GM21381 (cell line): ENCODE measurements at regions not wholly inside any gene's neighbourhood (a gene's known extent, or its start where the extent isn't known, plus 50 kb on each side); places are given as distances from the start of the nearest gene placed in this dataset.

Source experiments
- ATAC-seq: cut with Tn5 transposase; IDR thresholded peaks from one replicate; pipeline ENCODE4 v1.9.1; 2021; ENCODE audit warnings: mild to moderate bottlenecking, moderate library complexity; ENCODE audit not compliant: unreplicated experiment

DNA sequence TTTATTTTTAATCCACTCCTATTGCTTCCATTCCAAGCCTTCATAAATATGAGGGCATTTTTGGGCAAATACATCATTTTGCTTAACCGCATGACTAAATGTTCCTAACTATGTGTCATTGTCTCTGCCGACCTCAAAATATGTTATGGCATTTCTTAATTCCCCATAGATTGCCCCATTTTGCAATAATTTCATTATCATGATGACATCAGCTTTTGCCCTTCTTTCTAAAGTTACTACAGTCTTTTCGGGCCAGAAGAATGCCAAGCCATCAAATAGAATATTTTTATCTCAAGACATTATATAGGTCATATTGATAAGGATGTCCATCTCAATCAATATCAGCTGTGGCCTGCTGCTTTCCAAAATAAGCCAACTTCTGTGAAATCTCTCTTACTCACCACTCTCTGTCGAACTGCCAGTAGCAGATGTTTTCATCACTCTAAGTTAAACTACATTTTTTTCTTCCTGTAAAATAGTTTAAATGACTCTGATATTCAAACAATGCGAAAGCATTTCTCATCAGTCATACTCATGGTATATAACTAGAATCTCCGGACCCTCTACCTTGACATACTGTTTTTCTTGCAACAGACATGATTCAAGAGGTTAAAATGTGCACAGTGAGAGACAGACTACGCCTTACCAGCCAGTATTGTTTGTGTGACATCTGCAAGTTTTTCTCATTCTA is 1254.6 kb upstream of the CELF2 start:
- ATAC-seq: no peak

DNA sequence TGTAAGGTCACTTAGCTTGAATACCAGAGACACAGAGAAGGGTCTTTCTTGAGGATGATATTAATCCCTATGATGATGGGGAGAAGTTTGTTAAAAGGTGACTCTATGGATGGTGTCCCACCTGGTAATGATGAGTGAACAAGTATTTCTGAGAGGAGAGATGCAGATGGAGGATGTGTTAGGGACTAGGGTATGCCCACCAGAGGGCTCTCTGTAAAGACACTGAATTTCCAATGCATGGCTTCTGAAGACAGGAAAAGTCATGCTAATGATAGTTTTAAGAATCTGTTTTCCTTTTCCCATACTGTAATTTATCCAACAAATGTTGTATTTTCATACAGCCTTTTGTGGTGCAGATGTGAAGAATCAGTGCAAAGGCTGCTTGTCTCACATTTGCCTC is 1250.9 kb upstream of the CELF2 start:
- ATAC-seq: no peak

DNA sequence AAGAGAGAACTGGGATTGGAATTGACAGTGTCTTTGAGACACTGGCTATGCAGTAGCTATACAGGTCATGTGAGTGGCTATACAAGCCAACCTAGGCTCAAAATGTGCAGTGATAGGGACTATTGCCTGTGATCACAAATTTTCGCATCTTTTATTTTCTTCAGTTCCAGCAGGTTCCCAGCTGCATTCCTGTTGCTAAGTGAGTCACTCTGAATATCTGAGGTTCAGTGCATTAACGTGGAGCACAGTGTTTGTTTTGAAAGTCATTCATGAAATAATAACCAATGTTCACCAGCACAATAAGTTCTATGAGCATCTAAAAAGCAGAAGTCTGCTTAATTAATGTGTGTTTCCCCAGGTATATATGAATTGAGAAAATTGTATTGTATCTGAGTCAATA is 1236.0 kb upstream of the CELF2 start:
- no peak for ATAC-seq

DNA sequence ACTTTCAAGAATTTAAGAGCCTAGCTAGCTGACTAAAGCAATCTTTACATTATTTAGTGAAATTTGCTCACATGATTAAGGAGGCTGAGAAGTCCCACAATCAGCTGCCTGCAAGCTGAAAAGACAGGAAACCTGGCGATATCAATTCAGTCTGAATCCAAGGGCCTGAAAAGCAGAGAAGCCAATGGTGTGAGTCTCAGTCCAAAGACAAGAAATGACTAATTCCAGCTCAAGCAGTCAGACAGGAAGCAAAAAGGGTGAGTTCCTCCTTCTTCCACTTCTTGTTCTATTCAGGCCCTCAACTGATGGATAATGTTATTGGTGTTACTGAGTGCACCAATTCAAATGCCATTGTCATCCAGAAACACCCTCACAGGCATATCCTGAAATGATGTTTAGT is 1231.6 kb upstream of the CELF2 start:
- ATAC-seq: no peak

DNA sequence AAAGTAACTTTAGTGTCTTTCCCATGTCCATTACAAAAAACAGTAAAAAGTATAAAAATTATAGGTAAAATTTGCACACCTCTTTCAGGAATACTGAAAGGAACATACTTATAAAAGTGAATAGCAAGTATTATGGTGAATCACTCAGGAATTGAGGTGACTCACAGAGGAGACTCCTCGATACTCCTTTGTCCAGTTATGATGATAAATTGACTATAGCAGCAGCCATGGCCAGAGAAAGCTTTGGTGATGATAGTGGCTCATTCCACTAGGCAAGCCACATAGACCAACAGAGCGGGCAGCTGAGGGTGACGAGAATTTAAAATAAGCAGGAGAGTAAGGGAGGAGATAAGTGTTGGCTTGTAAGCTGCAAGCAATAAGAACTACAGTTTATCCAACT is 1231.1 kb upstream of the CELF2 start:
- no peak for ATAC-seq

DNA sequence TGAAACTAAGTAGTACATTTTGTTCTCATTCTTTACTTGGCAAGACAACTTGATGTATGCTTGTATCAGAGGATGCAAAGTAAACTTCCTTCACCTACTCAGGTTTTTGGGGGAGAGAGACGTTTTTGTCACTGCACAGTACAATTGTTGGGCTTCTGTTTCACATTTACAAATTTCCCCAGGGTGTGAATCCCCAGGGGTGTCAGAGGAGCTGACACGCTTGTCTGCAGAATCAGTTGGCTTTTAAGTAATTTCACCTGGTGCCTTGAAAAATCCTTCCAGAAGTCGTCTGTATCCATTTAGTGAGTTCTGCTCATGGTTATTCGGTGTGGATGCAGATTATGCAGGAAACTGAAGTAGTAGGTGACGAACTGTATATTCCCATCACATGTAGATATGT is 1227.7 kb upstream of the CELF2 start:
- ATAC-seq: no peak

DNA sequence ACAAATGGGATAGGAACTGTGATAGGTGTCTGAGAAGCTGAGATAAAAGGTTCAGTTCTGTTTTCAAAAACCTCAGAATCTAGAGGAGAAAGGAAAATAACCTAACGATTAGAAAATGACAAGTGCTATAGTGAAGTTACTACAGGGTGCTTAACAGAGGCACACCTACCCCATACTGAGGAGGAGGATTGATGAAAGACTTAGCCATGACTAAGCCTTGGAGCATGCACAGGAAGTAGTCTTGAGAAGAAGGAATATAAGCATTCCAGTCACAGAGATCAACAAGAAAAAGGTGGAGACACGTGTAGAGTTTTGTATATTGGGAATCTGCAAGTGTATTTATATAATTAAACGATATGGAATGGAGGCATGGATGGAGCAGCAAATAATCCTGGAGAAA is 1225.5 kb upstream of the CELF2 start:
- ATAC-seq: no peak

DNA sequence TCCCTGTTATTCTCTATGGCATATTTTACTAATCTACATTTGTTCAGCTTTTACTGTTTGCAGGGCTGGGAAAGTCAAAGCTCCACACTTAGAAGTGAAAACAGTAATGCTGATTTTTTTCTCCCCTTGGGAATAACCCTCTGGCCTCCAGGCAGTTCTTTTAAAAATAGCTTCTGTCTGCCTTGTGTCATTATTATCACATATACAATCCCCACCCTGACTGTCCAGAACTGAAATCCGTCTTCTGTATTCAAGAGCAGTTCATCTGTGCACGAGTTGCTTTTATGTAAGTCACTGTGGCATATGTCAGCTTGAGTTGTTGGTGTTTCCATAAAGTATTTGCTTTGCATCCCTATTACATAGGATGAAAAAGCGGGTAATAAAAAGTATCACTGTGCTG is 1221.1 kb upstream of the CELF2 start:
- ATAC-seq: no peak

DNA sequence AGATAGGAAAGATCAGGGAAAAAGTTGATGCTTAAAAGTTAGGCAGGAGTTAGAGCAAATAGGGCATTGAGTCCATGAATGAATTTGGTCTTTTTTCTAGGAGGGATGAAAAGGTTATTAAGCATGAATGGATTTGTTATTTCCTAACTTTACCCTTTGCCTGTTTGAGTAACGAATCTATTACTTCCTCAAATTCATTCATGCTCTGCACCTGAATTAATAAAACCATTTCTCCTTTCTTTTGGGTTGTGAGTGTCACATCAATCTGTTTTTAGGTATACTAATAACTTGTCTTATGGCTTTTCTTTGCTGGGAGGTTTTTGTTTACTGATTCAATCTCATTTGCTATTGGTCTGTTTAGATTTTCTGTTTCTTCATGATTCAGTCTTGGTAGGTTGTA is 1217.7 kb upstream of the CELF2 start:
- no peak for ATAC-seq

DNA sequence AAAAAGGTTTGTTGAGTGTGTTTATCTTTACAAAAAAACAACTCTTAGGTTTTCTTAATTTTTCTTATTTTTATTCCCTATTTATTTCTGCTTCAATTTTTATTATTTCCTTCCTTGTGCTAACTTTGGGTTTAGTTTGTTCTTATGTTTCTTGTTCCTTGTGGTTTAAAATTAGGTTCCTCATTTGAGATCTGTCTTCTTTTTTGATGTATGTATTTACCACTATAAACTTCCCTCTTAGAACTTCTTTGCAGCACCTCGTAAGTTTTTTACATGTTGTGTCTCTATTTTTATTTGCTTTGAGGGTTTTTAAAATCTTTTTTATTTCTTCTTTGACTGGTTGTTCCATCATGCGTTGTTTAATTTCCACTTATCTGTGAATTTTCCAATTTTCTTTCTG is 1217.1 kb upstream of the CELF2 start:
- ATAC-seq: no peak

DNA sequence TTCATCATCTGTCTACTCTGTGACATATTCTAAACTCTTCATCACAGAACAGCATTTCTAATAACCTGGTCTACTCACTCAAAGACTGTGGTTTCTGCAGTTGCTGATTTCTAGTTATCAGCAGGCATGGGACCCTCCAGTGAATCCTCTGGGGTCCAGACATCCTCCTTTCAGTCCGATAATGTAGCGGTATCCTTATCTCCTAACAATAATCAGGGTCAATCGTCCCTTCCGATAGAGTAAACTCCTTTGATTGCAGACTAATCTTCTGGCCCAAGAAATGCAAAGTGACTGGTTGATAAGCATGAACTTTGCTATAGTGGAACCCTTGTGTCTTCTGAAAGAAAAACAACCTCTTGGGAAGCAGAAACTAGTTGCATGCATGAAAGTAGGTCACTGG is 1209.8 kb upstream of the CELF2 start:
- no peak for ATAC-seq

DNA sequence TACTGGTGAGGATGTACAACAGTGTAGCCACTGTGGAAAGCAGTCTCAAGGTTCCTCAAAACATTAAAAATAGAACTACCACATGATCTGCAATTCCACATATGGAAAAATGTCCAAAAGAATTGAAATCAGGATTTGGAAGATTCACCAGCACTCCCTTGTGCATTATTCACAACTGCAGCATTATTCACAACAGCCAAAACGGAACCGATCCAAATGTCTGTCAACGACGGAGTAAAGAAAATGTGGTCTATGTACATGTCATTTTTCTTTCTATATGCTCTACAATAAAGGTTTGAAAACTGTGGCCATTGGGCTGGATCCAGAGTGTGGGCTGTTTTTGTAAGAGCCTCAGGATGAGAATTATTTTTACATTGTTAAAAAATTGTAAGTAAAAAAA is 1206.1 kb upstream of the CELF2 start:
- no peak for ATAC-seq

DNA sequence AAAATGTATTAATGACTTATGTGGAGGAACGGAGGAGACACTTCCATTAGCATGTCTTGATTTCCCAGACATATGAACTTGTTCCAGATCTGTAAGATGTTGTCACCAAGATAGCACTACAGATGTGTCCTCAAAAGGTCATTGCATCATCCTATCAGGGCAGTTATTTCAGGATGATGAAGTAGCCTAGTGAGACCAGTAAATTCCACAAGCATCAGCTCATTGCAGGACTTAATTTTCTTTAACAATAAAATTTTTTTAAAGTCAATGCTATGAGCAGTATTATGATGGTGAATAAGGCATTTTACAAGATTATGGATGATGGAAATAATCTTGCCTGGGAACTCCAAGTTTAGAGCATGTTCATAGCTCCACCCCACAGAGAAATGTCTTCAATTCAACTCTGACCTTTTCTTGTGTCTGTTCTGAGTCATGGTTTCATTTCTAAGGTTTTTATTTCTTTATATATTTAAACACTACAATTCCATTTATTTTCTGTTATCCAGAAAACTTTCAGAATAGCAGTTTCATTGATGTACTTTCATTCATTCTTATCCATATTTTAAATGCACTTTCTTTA is 1203.3 kb upstream of the CELF2 start:
- ATAC-seq: no peak

DNA sequence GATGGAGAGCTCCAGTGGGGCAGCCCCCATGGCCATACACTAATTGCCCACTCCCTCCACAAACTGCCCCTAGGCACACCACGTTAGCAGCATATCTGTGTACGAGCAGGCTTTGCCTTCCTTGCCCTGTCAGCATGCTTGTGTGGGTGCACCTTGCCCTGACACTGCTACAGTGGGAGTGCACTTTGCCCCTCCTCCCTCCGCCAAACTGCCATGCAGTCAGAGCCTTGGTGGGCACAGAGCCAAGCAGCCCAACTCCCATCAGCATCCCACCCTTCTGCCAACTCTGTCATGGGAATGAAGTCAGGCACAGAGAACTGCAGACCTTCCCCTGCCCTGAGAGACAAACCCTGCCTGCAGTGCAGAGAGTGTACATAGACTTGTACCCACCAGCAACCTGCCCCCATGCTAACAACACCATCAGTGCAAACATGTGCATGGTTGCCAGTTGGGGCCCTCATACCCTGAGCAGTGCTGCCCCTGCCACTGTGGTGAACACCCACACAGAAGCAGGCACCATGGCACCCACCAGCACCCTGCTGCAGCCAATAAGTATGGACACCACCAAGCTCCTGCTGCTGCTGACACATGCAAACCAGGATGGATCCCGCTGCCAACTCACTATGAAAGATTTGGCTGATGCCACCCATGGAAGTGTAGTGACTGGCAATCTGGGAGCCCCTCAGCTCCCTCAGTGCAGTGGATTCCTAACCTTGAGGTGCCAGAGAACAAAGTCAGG is 1197.7 kb upstream of the CELF2 start:
- no peak for ATAC-seq

DNA sequence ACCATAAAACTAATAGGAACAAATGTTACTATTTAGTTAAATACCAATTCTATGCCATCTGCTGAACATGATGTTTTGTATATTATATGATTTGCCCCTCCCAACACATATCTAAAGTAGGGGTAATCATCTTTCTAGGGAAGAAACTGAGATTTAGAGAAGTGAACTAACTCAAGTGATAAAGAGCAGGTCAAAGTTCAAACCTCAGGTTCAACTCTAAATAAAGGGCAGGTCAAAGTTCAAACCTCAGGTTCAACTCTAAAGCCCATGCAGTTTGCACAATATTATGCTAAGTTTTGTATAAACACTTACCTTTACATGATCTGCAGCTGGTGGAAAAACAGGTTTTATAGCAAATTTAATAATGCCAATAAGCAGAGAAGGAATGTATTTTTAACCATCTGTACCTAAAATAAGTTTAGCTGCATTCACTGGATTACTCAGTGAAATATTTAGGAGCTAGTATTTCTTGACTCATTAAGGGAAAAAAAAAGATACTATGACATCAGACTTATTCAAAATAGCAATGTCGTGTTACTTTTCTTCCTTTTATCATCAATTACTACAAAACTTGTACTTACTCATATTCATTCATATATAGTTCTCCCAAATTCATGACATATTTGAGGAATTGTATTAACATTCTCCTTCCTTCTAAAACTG is 1194.3 kb upstream of the CELF2 start:
- no peak for ATAC-seq

DNA sequence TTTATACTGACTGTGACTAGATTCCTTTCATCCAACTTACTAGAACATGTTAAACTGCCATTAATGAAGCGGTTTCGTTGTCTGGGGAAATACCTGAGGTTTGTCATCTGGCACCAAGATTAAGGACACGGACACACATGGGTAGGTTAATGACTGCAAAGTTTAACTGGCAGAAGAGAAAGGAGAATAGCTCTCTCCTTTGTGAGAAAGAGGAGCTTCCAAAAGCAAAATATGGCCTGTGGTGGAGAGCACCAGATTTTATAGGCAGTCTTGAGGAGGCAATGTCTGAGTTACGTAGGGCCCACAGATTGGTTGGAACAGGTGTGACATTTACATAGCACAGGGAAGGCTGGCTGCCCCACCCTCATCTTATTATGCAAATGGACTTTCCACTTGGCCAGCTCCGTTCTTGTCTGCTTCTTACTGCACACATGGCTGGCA is 1193.0 kb upstream of the CELF2 start:
- ATAC-seq: no peak

DNA sequence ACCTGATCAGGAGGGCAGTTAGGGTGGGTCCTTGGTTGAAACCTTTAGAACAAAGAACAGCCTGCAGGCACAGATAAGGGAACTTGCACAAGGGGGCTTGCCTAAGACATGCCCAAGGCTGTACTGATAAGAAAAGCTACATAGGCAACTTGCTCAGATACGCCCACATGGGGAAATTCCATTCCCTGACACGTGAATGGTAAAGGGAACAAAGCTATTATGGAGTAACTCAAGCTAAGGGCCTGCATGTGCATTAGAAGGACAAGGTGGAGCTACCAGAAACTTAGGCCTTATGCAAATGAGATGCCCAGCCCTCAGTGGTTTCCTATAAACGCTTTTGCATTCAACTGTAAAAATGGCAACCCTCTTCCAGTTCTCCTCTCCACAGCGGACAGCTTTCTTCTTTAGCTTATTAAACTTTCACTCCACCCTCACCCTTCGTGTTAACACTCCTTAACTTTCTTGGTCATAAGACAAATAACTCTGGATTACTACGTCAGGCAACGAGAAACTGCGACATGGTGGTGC is 1192.1 kb upstream of the CELF2 start:
- ATAC-seq: no peak

DNA sequence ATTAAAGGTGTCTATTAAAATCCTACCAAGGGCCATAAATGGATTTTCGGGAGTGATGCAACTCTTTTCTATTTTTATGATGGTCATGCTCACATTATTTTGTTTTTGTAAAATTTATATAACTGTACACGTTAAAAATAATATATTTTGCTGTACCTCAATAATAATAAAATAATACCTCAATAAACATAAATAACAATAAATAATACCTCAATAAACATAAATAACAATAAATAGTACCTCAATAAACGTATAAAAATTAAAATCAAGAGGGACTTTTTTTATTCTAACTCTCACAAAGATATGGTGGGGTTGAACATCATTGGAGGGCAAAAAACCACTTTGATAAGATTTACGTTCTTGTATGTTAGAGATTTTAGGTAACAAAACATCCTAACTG is 1189.6 kb upstream of the CELF2 start:
- no peak for ATAC-seq

DNA sequence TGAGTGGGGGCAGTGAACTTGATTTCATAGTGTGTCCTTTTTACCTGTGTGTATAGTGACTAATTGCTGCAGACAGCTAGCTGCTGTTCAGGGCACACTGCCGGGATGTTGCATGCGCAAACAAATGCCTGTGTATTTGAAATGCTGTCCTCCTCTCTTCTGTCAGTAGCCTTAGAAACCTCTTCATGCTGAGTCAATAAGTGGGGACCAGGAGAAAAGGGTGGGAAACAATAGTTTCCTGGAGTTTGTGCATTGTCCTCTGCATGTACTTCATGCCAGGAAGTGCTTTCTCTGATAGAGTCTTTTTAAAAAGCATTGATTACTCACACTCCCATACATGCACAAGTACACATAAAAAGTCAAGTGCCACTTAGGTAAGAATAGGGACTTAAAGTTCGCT is 1183.7 kb upstream of the CELF2 start:
- ATAC-seq: no peak

DNA sequence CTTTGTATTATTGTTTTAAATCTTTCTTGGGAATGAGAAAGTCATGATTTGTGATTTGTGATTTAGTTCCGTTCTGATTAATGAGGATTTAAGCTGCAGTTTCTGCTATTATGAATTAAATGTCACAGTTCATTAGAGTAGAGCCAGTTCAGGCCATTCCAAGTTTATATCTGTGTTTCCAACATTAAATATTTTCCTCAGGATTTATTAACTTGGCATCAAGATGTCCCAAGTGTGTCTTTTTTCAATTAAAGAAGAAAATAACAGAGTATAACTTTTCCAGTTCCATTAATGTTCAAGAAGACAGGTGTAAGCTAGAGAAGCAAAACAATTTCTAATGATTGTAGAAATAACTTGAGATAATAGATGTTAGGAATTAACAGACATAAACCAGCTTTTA is 1183.2 kb upstream of the CELF2 start:
- ATAC-seq: no peak

DNA sequence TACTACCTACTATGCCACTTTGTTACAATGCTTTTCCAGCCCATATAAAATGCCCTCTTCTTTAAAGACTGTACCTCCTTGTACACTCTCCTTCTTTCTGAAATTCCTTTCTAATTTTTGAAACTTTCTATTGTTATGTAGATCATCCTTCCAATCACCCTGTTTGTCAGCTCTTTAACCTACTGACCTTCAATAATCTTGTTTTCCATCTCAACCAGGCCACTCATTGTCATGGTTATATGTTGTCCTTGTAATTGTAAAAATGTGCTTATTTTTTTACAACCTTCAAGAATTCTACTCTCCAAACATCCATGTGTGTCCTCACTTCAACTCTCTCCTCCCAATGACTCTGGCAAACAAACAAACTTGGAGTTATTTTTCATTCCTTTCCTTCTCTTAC is 1172.6 kb upstream of the CELF2 start:
- no peak for ATAC-seq

DNA sequence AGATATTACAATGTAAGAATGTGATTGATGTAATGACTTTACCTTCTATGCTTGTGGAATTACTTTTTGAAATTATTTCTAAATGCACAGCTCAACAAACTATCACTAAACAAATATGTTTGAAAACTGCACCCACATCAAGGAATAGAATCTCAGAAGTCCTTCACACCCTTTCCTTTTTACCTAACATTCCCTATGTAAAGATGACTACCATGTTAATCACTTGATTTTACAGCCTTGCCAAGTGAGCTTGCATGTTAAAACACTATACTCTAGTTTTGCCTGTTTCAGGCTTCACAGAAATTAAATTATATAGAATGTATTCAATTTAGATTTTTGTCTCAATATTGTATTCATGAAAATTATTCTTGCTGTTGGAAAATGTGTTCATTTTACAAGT is 1169.4 kb upstream of the CELF2 start:
- no peak for ATAC-seq
